Neural progenitor cell (in vitro differentiated cells): ENCODE measurements at regions not wholly inside any gene's neighbourhood (a gene's known extent, or its start where the extent isn't known, plus 50 kb on each side); places are given as distances from the start of the nearest gene placed in this dataset.

Experiments used
- DNase-seq: peaks from one replicate; pipeline ENCODE4 v3.0.0-alpha.2; 2016; ENCODE audit warnings: low spot score
- H2AFZ ChIP-seq: fragments of 200-600 bp; sonication (generic); replicated peaks from 2 replicates; pipeline ENCODE4 v1.6.1; 2016; ENCODE audit warnings: antibody characterized with exemption
- H3F3A ChIP-seq: fragments of 200-600 bp; sonication (generic); 2 replicates; pipeline ENCODE4 v1.6.1; 2016; ENCODE audit warnings: antibody characterized with exemption, low read depth
- H3K27ac ChIP-seq: fragments of 200-600 bp; sonication (generic); 2 replicates; pipeline ENCODE4 v1.5.1; 2016; ENCODE audit warnings: mild to moderate bottlenecking
- H3K27me3 ChIP-seq: fragments of 200-600 bp; sonication (generic); 2 replicates; pipeline ENCODE4 v1.6.1; 2016; ENCODE audit warnings: mild to moderate bottlenecking, moderate library complexity
- H3K36me3 ChIP-seq: fragments of 200-600 bp; sonication (generic); 2 replicates; pipeline ENCODE4 v1.5.1; 2016
- H3K4me1 ChIP-seq: fragments of 200-600 bp; sonication (generic); 2 replicates; pipeline ENCODE4 v1.6.1; 2016; ENCODE audit warnings: mixed run types
- H3K4me2 ChIP-seq: fragments of 200-600 bp; sonication (generic); 2 replicates; pipeline ENCODE4 v1.6.1; 2016
- H3K4me3 ChIP-seq: fragments of 200-600 bp; sonication (generic); 2 replicates; pipeline ENCODE4 v1.5.1; 2016
- H3K79me2 ChIP-seq: fragments of 200-600 bp; sonication (generic); 2 replicates; pipeline ENCODE4 v1.6.1; 2016; ENCODE audit warnings: low read depth
- H3K9ac ChIP-seq: fragments of 200-600 bp; sonication (generic); 2 replicates; pipeline ENCODE4 v1.6.1; 2016
- H3K9me3 ChIP-seq: fragments of 200-600 bp; sonication (generic); 2 replicates; pipeline ENCODE4 v1.5.1; 2016; ENCODE audit warnings: low read depth
- H4K20me1 ChIP-seq: fragments of 200-600 bp; sonication (generic); 2 replicates; pipeline ENCODE4 v1.6.1; 2016; ENCODE audit warnings: low read depth
- H3K27ac Mint-ChIP-seq: 3 replicates; pipeline ENCODE4 v1.8.0; 2021; ENCODE audit warnings: mixed read lengths
- H3K27me3 Mint-ChIP-seq: 2 replicates; pipeline ENCODE4 v1.8.0; 2022; ENCODE audit warnings: low read depth, mild to moderate bottlenecking, inconsistent platforms, moderate library complexity, mixed read lengths; ENCODE audit not compliant: insufficient read depth
- H3K36me3 Mint-ChIP-seq: 3 replicates; pipeline ENCODE4 v1.8.0; 2021; ENCODE audit warnings: mixed read lengths
- H3K4me1 Mint-ChIP-seq: 3 replicates; pipeline ENCODE4 v1.8.0; 2021; ENCODE audit warnings: mixed read lengths
- H3K4me3 Mint-ChIP-seq: 3 replicates; pipeline ENCODE4 v1.8.0; 2021; ENCODE audit warnings: mild to moderate bottlenecking, moderate library complexity, mixed read lengths
- H3K9me3 Mint-ChIP-seq: 3 replicates; pipeline ENCODE4 v1.8.0; 2020; ENCODE audit warnings: mixed read lengths
- CTCF ChIP-seq: fragments of 200-600 bp; sonication (generic); IDR thresholded peaks from 2 replicates; pipeline ENCODE4 v1.5.1; 2017; ENCODE audit warnings: antibody characterized with exemption, mild to moderate bottlenecking
- EZH2 ChIP-seq: fragments of 200-600 bp; sonication (generic); IDR thresholded peaks from 2 replicates; pipeline ENCODE4 v1.6.1; 2017; ENCODE audit warnings: antibody characterized with exemption, mild to moderate bottlenecking, moderate library complexity
- EZH2phosphoT487 ChIP-seq: fragments of 200-600 bp; sonication (generic); IDR thresholded peaks from 2 replicates; pipeline ENCODE4 v1.6.1; 2017; ENCODE audit warnings: antibody characterized with exemption

GRCh38 chr9:99385814-99386279 is 163.8 kb downstream of the SEC61B start:
- Histone ChIP-seq H3K79me2 (no peaks in the 10 kb centered on the region), H3F3A (no peaks in the 10 kb centered on the region), H3K27me3 (no peaks in the 10 kb centered on the region), H3K27ac (no peak overlapping the region), H3K4me3 (no peak overlapping the region), H2AFZ (no peak overlapping the region), H3K36me3 (no peaks in the 10 kb centered on the region), H3K4me1 (no peaks in the 10 kb centered on the region), H3K9me3 (no peaks in the 10 kb centered on the region), H3K4me2 (no peak overlapping the region), H3K9ac (no peak overlapping the region), H4K20me1 (no peaks in the 10 kb centered on the region)
- no peak for DNase-seq
- H3K4me3 Mint-ChIP-seq = no peak overlapping the region
- no peaks in the 10 kb centered on the region for H3K36me3 Mint-ChIP-seq
- no peaks in the 10 kb centered on the region for H3K27me3 Mint-ChIP-seq
- H3K4me1 Mint-ChIP-seq = no peaks in the 10 kb centered on the region
- H3K9me3 Mint-ChIP-seq = no peaks in the 10 kb centered on the region
- H3K27ac Mint-ChIP-seq = no peak overlapping the region
- TF ChIP-seq EZH2phosphoT487 (no peak), CTCF (no peak), EZH2 (no peak)

GRCh38 chr9:99387431-99387830 is 165.3 kb downstream of the SEC61B start:
- Histone ChIP-seq H3K36me3 (no peaks in the 10 kb centered on the region), H3K4me3 (no peak overlapping the region), H3K4me2 (no peak overlapping the region), H2AFZ (no peak overlapping the region), H3K27me3 (no peaks in the 10 kb centered on the region), H4K20me1 (no peaks in the 10 kb centered on the region), H3K79me2 (no peaks in the 10 kb centered on the region), H3K9ac (no peak overlapping the region), H3F3A (no peaks in the 10 kb centered on the region), H3K4me1 (no peaks in the 10 kb centered on the region), H3K9me3 (no peaks in the 10 kb centered on the region), H3K27ac (no peak overlapping the region)
- H3K36me3 Mint-ChIP-seq = no peaks in the 10 kb centered on the region
- no peaks in the 10 kb centered on the region for H3K9me3 Mint-ChIP-seq
- H3K4me1 Mint-ChIP-seq = no peaks in the 10 kb centered on the region
- no peaks in the 10 kb centered on the region for H3K27me3 Mint-ChIP-seq
- H3K4me3 Mint-ChIP-seq = no peak overlapping the region
- TF ChIP-seq EZH2phosphoT487 = no peak
- TF ChIP-seq CTCF = no peak
- TF ChIP-seq EZH2 = no peak
- DNase-seq = no peak
- no peak overlapping the region for H3K27ac Mint-ChIP-seq

- Mint-ChIP-seq H3K36me3 (no peaks in the 10 kb centered on the region), H3K4me3 (no peak overlapping the region), H3K27ac (no peak overlapping the region), H3K27me3 (no peaks in the 10 kb centered on the region), H3K4me1 (no peaks in the 10 kb centered on the region), H3K9me3 (no peaks in the 10 kb centered on the region)
- Histone ChIP-seq H3F3A (no peaks in the 10 kb centered on the region), H2AFZ (no peak overlapping the region), H3K4me2 (no peak overlapping the region), H4K20me1 (no peaks in the 10 kb centered on the region), H3K9ac (no peak overlapping the region), H3K27ac (no peak overlapping the region), H3K79me2 (no peaks in the 10 kb centered on the region), H3K27me3 (no peaks in the 10 kb centered on the region), H3K4me3 (no peak overlapping the region), H3K36me3 (no peaks in the 10 kb centered on the region), H3K9me3 (no peaks in the 10 kb centered on the region), H3K4me1 (no peaks in the 10 kb centered on the region)
- DNase-seq = no peak
- TF ChIP-seq EZH2 (no peak), EZH2phosphoT487 (no peak), CTCF (no peak)
Observed at GRCh38 chr9:99389087-99390033, 167.3 kb downstream of the SEC61B start.
